Breast epithelium (tissue), 4 donors: ENCODE measurements at regions not wholly inside any gene's neighbourhood (a gene's known extent, or its start where the extent isn't known, plus 50 kb on each side); places are given as distances from the start of the nearest gene placed in this dataset.

ENCODE experiments used
- DNase-seq, 2 donors: peaks; one replicate each; pipeline ENCODE4 v3.0.0-alpha.2; 2019; ENCODE audit warnings: low spot score in 2 of 2
- H3K27ac ChIP-seq, 2 donors: fragments of 200-600 bp; sonication (generic) in 1 of 2; one replicate each; pipeline ENCODE4 v1.5.1; 2016 to 2019; ENCODE audit warnings: mild to moderate bottlenecking in 1 of 2
- H3K27me3 ChIP-seq, 2 donors: fragments of 200-600 bp; sonication (generic) in 1 of 2; one replicate each; pipeline versions ENCODE4 v1.5.1 to v1.6.0; 2017 to 2019; ENCODE audit warnings: control low read depth in 1 of 2, mild to moderate bottlenecking in 1 of 2
- H3K36me3 ChIP-seq: fragments of 200-600 bp; one replicate; pipeline ENCODE4 v1.5.1; 2019
- H3K4me1 ChIP-seq, 2 donors: fragments of 200-600 bp; sonication (generic); one replicate each; pipeline ENCODE4 v1.5.1; 2016 to 2019; ENCODE audit warnings: control low read depth in 1 of 2
- H3K4me3 ChIP-seq, 3 donors: fragments of 200-600 bp; sonication (generic); 1 replicate in 2 of 3; 2 replicates in 1 of 3; pipeline ENCODE4 v1.5.1; 2016 to 2019; ENCODE audit warnings: mild to moderate bottlenecking in 3 of 3, moderate library complexity in 2 of 3
- H3K9me3 ChIP-seq, 2 donors: fragments of 200-600 bp; sonication (generic) in 1 of 2; one replicate each; pipeline ENCODE4 v1.5.1; 2016 to 2019; ENCODE audit warnings: control low read depth in 1 of 2
- POLR2A ChIP-seq: fragments of 450-650 bp; IDR thresholded peaks from one replicate; pipeline ENCODE4 v1.6.1; 2016; ENCODE audit warnings: antibody characterized with exemption, mild to moderate bottlenecking, moderate library complexity
- POLR2AphosphoS5 ChIP-seq, 3 donors: sonication (generic); formaldehyde crosslinking; IDR thresholded peaks; one replicate each; pipeline ENCODE4 v1.6.1; 2017; ENCODE audit warnings: antibody characterized with exemption in 3 of 3
- intact Hi-C: fragments of 100-400 bp; cut with DNase I; formaldehyde crosslinking; loops from one replicate; pipeline ENCODE4 v1.15.1; 2023; ENCODE audit warnings: low total_unique reads
- TF ChIP-seq, protein P1 (sequence below), 3 donors: fragments of 450-650 bp; IDR thresholded peaks; one replicate each; pipeline ENCODE4 v1.5.1; 2016 to 2017; ENCODE audit warnings: antibody characterized with exemption in 3 of 3, mild to moderate bottlenecking in 3 of 3, moderate library complexity in 3 of 3

DNA sequence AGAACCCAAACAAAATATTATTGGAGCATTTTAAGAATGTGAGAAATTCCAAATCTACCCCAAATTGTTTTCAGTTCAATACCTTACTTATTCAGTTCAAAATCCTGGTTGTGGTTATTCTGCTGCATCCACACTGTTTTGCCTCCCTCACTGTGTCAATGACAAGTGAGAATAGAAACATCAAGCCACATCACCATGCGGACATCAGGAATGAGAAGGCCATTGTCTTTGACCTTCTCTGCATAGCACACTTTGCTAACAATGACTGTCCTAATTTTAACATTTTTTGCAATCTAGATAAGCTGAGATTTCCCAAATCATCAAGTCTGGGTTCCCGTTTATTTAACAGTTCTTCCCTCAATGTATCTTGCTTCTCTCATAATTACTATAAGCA lies 93.7 kb downstream of the ELAPOR2 start:
- TF ChIP-seq POLR2A, result no peak
- no peak for TF ChIP-seq POLR2AphosphoS5 (IDR thresholded peaks at IDR 0.05)
- TF ChIP-seq, protein P1, sequence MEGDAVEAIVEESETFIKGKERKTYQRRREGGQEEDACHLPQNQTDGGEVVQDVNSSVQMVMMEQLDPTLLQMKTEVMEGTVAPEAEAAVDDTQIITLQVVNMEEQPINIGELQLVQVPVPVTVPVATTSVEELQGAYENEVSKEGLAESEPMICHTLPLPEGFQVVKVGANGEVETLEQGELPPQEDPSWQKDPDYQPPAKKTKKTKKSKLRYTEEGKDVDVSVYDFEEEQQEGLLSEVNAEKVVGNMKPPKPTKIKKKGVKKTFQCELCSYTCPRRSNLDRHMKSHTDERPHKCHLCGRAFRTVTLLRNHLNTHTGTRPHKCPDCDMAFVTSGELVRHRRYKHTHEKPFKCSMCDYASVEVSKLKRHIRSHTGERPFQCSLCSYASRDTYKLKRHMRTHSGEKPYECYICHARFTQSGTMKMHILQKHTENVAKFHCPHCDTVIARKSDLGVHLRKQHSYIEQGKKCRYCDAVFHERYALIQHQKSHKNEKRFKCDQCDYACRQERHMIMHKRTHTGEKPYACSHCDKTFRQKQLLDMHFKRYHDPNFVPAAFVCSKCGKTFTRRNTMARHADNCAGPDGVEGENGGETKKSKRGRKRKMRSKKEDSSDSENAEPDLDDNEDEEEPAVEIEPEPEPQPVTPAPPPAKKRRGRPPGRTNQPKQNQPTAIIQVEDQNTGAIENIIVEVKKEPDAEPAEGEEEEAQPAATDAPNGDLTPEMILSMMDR (IDR thresholded peaks at IDR 0.05), result no peak
- no peak for DNase-seq

DNA sequence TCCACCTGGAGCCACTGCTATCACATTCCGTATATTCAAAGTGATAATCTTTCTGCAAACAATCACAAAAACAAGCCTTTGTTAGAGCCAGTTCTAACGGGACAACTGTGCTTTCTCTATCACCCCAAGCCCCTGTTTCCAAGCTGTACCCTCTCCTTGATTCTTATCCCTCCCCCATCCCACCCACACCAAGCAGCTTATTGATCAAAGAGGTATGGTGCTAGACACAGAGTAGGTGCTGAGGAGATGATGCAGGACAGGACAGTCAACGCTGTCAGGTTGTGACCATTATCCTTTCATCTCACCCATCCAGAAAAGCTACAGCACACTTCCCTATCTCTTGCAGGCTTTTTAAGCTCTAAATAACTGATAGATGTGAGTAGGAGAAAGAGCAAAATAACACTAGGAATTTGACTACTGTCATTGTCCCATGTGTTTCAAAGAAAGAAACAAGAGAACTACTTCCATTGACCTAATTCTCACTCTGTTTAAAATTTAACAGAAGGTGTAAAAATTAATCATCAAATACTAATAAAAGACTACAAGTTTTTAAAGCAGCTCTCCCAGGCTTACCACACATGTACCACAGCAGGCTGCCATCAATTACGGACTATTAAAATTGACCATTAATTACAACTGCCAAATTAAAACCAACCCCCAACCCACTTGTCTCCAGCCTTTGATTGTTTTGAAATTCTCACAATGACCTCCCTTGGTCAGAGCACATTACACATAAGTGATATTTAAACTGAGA lies 94.3 kb downstream of the ELAPOR2 start:
- no peaks in the 10 kb centered on the region for H3K9me3 ChIP-seq
- intact Hi-C loops, result no loop called here
- no peak overlapping the region for H3K27ac ChIP-seq
- no peak for TF ChIP-seq POLR2AphosphoS5 (IDR thresholded peaks at IDR 0.05)
- TF ChIP-seq, protein P1 (IDR thresholded peaks at IDR 0.05), result no peak
- TF ChIP-seq POLR2A, result no peak
- no peaks in the 10 kb centered on the region for H3K36me3 ChIP-seq
- H3K4me1 ChIP-seq, result no peaks in the 10 kb centered on the region
- no peak overlapping the region for H3K4me3 ChIP-seq
- H3K27me3 ChIP-seq, result no peaks in the 10 kb centered on the region
- no peak for DNase-seq

More for the DNA sequence above, 93.7 kb downstream of the ELAPOR2 start:
- Histone ChIP-seq H3K4me1 (no peaks in the 10 kb centered on the region), H3K36me3 (no peaks in the 10 kb centered on the region), H3K4me3 (no peak overlapping the region), H3K27ac (no peak overlapping the region), H3K27me3 (no peaks in the 10 kb centered on the region), H3K9me3 (no peaks in the 10 kb centered on the region)
- intact Hi-C loops, result no loop called here

DNA sequence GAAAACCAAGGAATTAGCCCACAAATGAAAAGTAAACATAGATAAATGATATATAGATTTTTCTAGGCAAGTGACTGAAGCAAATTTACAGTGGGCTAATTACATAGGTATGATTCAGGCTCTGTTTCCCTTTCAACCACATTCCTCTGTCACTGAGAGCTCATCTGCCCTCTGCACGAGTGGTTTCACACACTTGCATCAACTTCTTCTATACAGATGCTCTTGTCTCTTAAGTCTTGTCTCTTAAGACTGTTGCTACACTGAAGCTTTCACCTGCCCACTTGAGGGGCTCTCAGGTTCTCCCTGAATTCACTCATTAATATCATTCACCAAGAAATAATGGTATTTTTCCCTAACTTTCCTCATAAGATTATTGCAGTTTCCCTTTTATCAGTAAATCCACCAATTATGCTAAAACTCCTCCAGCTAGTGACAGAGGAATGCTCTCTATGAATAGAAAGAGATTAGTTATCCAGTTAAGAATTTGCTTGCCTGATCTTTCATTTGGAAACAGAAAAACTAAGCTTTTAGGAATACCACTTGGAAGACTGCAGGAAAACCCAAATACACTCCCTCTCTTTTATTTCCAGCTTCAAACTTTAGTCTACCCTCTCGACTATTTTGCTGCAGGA lies 95.7 kb downstream of the ELAPOR2 start:
- Histone ChIP-seq H3K27ac (no peak overlapping the region), H3K4me3 (no peak overlapping the region), H3K4me1 (no peaks in the 10 kb centered on the region), H3K36me3 (no peaks in the 10 kb centered on the region), H3K9me3 (peaks cover 0 to 5% of the 10 kb centered on the region in 2 donors), H3K27me3 (no peaks in the 10 kb centered on the region)
- DNase-seq, result no peak
- TF ChIP-seq POLR2A, result no peak
- TF ChIP-seq, protein P1 (IDR thresholded peaks at IDR 0.05), result no peak
- TF ChIP-seq POLR2AphosphoS5 (IDR thresholded peaks at IDR 0.05), result no peak
- intact Hi-C loops, result no loop called here

DNA sequence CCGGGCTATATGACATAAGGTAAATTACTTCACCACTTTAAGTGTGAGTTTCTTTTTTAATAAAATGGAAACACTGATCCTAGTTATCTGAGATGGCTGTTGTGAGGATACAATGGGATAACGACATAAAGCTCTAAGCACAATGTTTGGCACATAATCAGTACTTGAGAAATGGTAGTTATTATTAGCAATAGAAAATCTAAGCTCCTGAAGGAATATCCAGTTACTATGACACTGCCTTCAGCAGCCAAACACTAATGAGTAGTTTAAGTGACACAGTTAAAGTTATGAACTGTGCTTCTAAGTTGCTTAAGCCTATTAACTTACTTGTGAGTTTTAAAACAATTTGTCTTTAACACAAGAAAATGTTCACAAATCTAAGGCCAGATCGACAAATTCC lies 96.8 kb downstream of the ELAPOR2 start:
- no peaks in the 10 kb centered on the region for H3K27me3 ChIP-seq
- no peaks in the 10 kb centered on the region for H3K36me3 ChIP-seq
- intact Hi-C loops, result no loop called here
- H3K4me3 ChIP-seq, result no peak overlapping the region
- H3K27ac ChIP-seq, result no peak overlapping the region
- peaks cover 0 to 5% of the 10 kb centered on the region in 2 donors for H3K9me3 ChIP-seq
- TF ChIP-seq, protein P1 (IDR thresholded peaks at IDR 0.05), result no peak
- no peak for TF ChIP-seq POLR2AphosphoS5 (IDR thresholded peaks at IDR 0.05)
- DNase-seq, result no peak
- no peaks in the 10 kb centered on the region for H3K4me1 ChIP-seq

DNA sequence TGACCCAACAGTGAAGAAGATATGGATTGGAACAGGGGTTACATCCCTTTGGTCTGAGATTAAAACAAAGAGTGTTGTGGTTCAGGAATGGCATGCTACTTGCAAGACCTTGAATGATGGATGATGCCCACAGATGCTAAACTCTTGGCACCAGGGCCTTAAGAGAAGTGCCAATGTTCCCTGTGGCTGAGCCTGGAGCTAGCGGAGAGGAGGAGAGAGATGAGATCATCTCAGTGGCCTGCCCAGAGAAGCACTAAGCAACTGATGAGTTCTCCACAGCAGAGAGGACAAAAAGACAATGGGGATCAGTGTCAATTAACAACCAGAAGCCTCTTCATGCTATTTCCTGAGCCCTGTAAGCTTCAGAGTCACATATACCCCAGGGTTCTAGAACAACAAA lies 97.8 kb downstream of the ELAPOR2 start:
- TF ChIP-seq POLR2A (no peak), POLR2AphosphoS5 (IDR thresholded peaks at IDR 0.05) (no peak)
- TF ChIP-seq, protein P1 (IDR thresholded peaks at IDR 0.05), result no peak
- Histone ChIP-seq H3K4me3 (no peak overlapping the region), H3K27ac (no peak overlapping the region), H3K36me3 (no peaks in the 10 kb centered on the region), H3K4me1 (no peaks in the 10 kb centered on the region), H3K27me3 (no peaks in the 10 kb centered on the region), H3K9me3 (peaks cover 0 to 5% of the 10 kb centered on the region in 2 donors)
- intact Hi-C loops, result no loop called here
- no peak for DNase-seq
